GM19324 (cell line): ENCODE measurements at regions not wholly inside any gene's neighbourhood (a gene's known extent, or its start where the extent isn't known, plus 50 kb on each side); places are given as distances from the start of the nearest gene placed in this dataset.
"Not testable (repeated sequence)": the region's sequence is repeated elsewhere in the genome, so short reads cannot be mapped to it uniquely, and the experiment has no call there.

Source experiments
- ATAC-seq: cut with Tn5 transposase; IDR thresholded peaks from one replicate; pipeline ENCODE4 v1.9.1; 2021; ENCODE audit warnings: mild to moderate bottlenecking, moderate library complexity; ENCODE audit not compliant: unreplicated experiment, low FRiP score

- ATAC-seq, result not testable (repeated sequence)
Measured at GRCh38 chr7:142575351-142575750, 173.9 kb upstream of the PRSS1 start.

GRCh38 chr7:142571581-142571980, 177.7 kb upstream of the PRSS1 start:
- no peak for ATAC-seq

- no peak for ATAC-seq
Measured at GRCh38 chr7:142569851-142570250, 179.4 kb upstream of the PRSS1 start.

- no peak for ATAC-seq
Measured at GRCh38 chr7:142568435-142569097, 180.7 kb upstream of the PRSS1 start.

GRCh38 chr7:142567201-142568075, 181.8 kb upstream of the PRSS1 start:
- ATAC-seq, result no peak

- no peak for ATAC-seq
Measured at GRCh38 chr7:142566271-142566670, 183.0 kb upstream of the PRSS1 start.

GRCh38 chr7:142564125-142564524, 185.1 kb upstream of the PRSS1 start:
- not testable (repeated sequence) for ATAC-seq

- no peak for ATAC-seq
Measured at GRCh38 chr7:142563470-142563869, 185.8 kb upstream of the PRSS1 start.

- no peak for ATAC-seq
Measured at GRCh38 chr7:142562688-142563087, 186.6 kb upstream of the PRSS1 start.

- not testable (repeated sequence) for ATAC-seq
Measured at GRCh38 chr7:142561396-142561795, 187.9 kb upstream of the PRSS1 start.

GRCh38 chr7:142560770-142561169, 188.5 kb upstream of the PRSS1 start:
- ATAC-seq, result not testable (repeated sequence)

- no peak for ATAC-seq
Measured at GRCh38 chr7:142560166-142560565, 189.1 kb upstream of the PRSS1 start.

GRCh38 chr7:142557971-142558582, 191.2 kb upstream of the PRSS1 start:
- peak; percentile 82 for ATAC-seq

GRCh38 chr7:142556740-142557139, 192.5 kb upstream of the PRSS1 start:
- ATAC-seq, result no peak

GRCh38 chr7:142554560-142555532, 194.4 kb upstream of the PRSS1 start:
- ATAC-seq, result no peak

GRCh38 chr7:142553216-142553615, 196.1 kb upstream of the PRSS1 start:
- ATAC-seq, result no peak

- no peak for ATAC-seq
Measured at GRCh38 chr7:142548978-142549377, 200.3 kb upstream of the PRSS1 start.

GRCh38 chr7:142546452-142546851, 202.8 kb upstream of the PRSS1 start:
- ATAC-seq, result no peak

GRCh38 chr7:142542942-142543341, 206.3 kb upstream of the PRSS1 start:
- no peak for ATAC-seq

- ATAC-seq, result no peak
Measured at GRCh38 chr7:142542105-142542504, 207.2 kb upstream of the PRSS1 start.
